AG04449 (cell line): ENCODE measurements at regions not wholly inside any gene's neighbourhood (a gene's known extent, or its start where the extent isn't known, plus 50 kb on each side); places are given as distances from the start of the nearest gene placed in this dataset.

Experiments
- CTCF ChIA-PET: fragments of 350-600 bp; formaldehyde crosslinking; extraction: SDS; loops from one replicate; lab custom pipeline; 2021; ENCODE audit warnings: antibody characterized with exemption; lab: Yijun Ruan, JAX
- POLR2A ChIA-PET: fragments of 400-600, 350-600 bp; formaldehyde crosslinking; extraction: SDS; loops from one replicate; lab custom pipeline; 2020; ENCODE audit warnings: antibody characterized with exemption, inconsistent platforms; lab: Yijun Ruan, JAX
- DNase-seq: peaks from one replicate; pipeline ENCODE4 v3.0.0-alpha.2; 2010; ENCODE audit warnings: low read depth, low spot score
- H3K4me3 ChIP-seq: 2 replicates; pipeline ENCODE4 v1.5.1; 2011; ENCODE audit warnings: low read depth, mild to moderate bottlenecking, control low read depth, low read length
- CTCF ChIP-seq: IDR thresholded peaks from one replicate; pipeline ENCODE4 v1.5.1; 2011; ENCODE audit warnings: mild to moderate bottlenecking, moderate library complexity, low read length, control low read depth, inconsistent platforms; ENCODE audit not compliant: insufficient read depth; ENCODE audit errors: missing control alignments

GRCh38 chr12:115806000-115806399 lies 471.5 kb downstream of the MED13L start:
- ChIA-PET POLR2A (no interaction called here), CTCF (no interaction called here)
- no peak overlapping the region for H3K4me3 ChIP-seq
- no peak for TF ChIP-seq CTCF
- no peak for DNase-seq

GRCh38 chr12:115802767-115803166 lies 474.7 kb downstream of the MED13L start:
- ChIA-PET CTCF (no interaction called here), POLR2A (no interaction called here)
- DNase-seq, result no peak
- TF ChIP-seq CTCF, result no peak
- no peak overlapping the region for H3K4me3 ChIP-seq

- POLR2A ChIA-PET, result no interaction called here
- DNase-seq, result no peak
- CTCF ChIA-PET, result no interaction called here
- no peak overlapping the region for H3K4me3 ChIP-seq
- no peak for TF ChIP-seq CTCF
Measured at GRCh38 chr12:115801871-115802270, 475.6 kb downstream of the MED13L start.

DNA sequence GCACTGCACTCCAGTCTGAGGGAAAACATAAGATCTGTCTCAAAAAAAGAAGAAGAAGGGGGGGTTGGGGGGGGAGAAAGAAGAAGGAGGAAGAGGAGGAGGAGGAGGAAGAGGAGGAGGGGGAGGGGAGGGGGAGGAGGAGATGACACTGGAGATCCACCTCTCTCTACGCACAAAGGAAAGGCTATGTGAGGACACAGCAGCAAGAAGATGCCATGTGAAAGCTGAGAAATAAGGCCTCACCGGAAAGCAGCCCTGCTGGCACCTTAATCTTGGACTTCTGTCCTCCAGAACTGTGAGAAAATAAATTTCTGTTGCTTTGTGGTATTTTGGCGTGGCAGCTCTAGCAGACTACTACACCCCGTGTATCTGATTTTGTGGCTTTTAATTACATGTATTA lies 477.9 kb downstream of the MED13L start:
- no peak for TF ChIP-seq CTCF
- no peak for DNase-seq
- no peak overlapping the region for H3K4me3 ChIP-seq
- POLR2A ChIA-PET, result no interaction called here
- CTCF ChIA-PET, result no interaction called here

GRCh38 chr12:115798309-115798917 lies 479.1 kb downstream of the MED13L start:
- no peak for DNase-seq
- H3K4me3 ChIP-seq, result no peak overlapping the region
- POLR2A ChIA-PET, result no interaction called here
- TF ChIP-seq CTCF, result no peak
- CTCF ChIA-PET, result no interaction called here

GRCh38 chr12:115794659-115795081 lies 482.8 kb downstream of the MED13L start:
- H3K4me3 ChIP-seq, result no peak overlapping the region
- CTCF ChIA-PET, result no interaction called here
- no peak for TF ChIP-seq CTCF
- DNase-seq, result no peak
- POLR2A ChIA-PET, result no interaction called here
